ENCODE measurements at regions not wholly inside any gene's neighbourhood (a gene's known extent, or its start where the extent isn't known, plus 50 kb on each side); places are given as distances from the start of the nearest gene placed in this dataset.

DNA sequence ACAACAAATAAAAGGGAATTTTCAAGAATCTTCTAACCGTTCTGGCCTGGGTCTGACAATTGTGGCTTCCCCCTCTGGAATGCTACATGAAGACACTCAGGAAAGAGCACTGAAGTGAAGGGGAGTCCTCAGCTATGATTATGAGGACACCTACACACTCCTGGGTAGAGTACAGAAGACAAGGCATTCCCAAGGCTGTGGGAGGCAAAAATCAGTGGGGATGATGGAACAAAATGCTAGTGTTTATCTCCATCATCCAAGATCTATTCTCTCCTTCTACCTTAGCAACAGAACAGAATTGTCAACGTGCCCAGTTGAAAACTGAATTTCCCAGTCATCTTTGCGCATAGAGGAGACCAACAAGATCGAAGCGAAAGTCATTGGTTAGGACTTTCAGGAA lies 130.1 kb upstream of the LARP1 start:
- Mint-ChIP-seq H3K9me3 (no peaks in the 10 kb centered on the region), H3K36me3 (ENCODE audit: low read depth) (no peaks in the 10 kb centered on the region), H3K27me3 (no peaks in the 10 kb centered on the region), H3K4me1 (no peaks in the 10 kb centered on the region), H3K4me3 (no peak overlapping the region), H3K27ac (no peak overlapping the region)
- ChIA-PET CTCF (interaction anchor here (1.0 kb wide), 1 partner anchor 26 kb away, joined by 3 read pairs; no protein-coding TSS in a partner anchor), POLR2A (no interaction called here)
- ATAC-seq (ENCODE audit: low read depth) (no peak), DNase-seq (no peak)
- intact Hi-C loops (cut with micrococcal nuclease) = no loop called here
- TF ChIP-seq, protein P1, sequence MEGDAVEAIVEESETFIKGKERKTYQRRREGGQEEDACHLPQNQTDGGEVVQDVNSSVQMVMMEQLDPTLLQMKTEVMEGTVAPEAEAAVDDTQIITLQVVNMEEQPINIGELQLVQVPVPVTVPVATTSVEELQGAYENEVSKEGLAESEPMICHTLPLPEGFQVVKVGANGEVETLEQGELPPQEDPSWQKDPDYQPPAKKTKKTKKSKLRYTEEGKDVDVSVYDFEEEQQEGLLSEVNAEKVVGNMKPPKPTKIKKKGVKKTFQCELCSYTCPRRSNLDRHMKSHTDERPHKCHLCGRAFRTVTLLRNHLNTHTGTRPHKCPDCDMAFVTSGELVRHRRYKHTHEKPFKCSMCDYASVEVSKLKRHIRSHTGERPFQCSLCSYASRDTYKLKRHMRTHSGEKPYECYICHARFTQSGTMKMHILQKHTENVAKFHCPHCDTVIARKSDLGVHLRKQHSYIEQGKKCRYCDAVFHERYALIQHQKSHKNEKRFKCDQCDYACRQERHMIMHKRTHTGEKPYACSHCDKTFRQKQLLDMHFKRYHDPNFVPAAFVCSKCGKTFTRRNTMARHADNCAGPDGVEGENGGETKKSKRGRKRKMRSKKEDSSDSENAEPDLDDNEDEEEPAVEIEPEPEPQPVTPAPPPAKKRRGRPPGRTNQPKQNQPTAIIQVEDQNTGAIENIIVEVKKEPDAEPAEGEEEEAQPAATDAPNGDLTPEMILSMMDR (IDR thresholded peaks at IDR 0.05) = no peak

GRCh38 chr5:154624341-154624740 lies 130.8 kb upstream of the LARP1 start:
- Mint-ChIP-seq H3K27me3 (no peaks in the 10 kb centered on the region), H3K27ac (no peak overlapping the region), H3K36me3 (ENCODE audit: low read depth) (no peaks in the 10 kb centered on the region), H3K4me1 (no peaks in the 10 kb centered on the region), H3K9me3 (no peaks in the 10 kb centered on the region), H3K4me3 (no peak overlapping the region)
- TF ChIP-seq, protein P1 (IDR thresholded peaks at IDR 0.05) = no peak
- DNase-seq (no peak), ATAC-seq (ENCODE audit: low read depth) (no peak)
- intact Hi-C loops (cut with micrococcal nuclease) = no loop called here
- POLR2A ChIA-PET = no interaction called here
- CTCF ChIA-PET = no interaction called here

DNA sequence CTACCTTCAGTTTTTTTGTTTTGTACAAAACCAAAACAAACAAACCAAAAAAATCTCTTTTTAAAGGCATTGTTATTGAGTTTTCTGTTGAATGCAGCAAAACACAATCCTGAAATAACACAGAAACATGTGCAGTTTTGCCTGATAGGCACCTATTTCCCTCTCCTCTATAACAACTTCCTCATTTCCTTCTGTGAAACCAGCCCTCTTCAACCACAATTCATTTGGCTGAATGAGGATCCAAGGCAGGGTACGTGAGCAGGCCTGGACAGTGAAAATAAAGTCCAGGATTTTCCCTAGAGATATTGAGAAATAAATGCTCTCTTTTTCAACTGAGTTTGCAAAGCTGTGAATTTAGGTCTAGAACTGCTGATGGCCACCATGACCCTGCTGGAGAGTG lies 134.8 kb upstream of the LARP1 start:
- no peak for DNase-seq
- ATAC-seq (ENCODE audit: low read depth) = no peak
- ChIA-PET POLR2A (no interaction called here), CTCF (no interaction called here)
- H3K4me3 Mint-ChIP-seq = no peak overlapping the region
- H3K4me1 Mint-ChIP-seq = no peaks in the 10 kb centered on the region
- H3K36me3 Mint-ChIP-seq (ENCODE audit: low read depth) = no peaks in the 10 kb centered on the region
- TF ChIP-seq, protein P1 (IDR thresholded peaks at IDR 0.05) = no peak
- no peak overlapping the region for H3K27ac Mint-ChIP-seq
- intact Hi-C loops (cut with micrococcal nuclease) = no loop called here
- H3K27me3 Mint-ChIP-seq = peaks cover 3% of the 10 kb centered on the region
- no peaks in the 10 kb centered on the region for H3K9me3 Mint-ChIP-seq

GRCh38 chr5:154618696-154619095 lies 136.5 kb upstream of the LARP1 start:
- Mint-ChIP-seq H3K27ac (no peak overlapping the region), H3K4me1 (no peaks in the 10 kb centered on the region), H3K27me3 (peaks cover 14% of the 10 kb centered on the region), H3K4me3 (no peak overlapping the region), H3K36me3 (ENCODE audit: low read depth) (no peaks in the 10 kb centered on the region), H3K9me3 (no peaks in the 10 kb centered on the region)
- CTCF ChIA-PET = no interaction called here
- TF ChIP-seq, protein P1 (IDR thresholded peaks at IDR 0.05) = no peak
- DNase-seq (no peak), ATAC-seq (ENCODE audit: low read depth) (no peak)
- POLR2A ChIA-PET = no interaction called here
- intact Hi-C loops (cut with micrococcal nuclease) = loop anchor here (10.0 kb wide), 1 partner anchor 644 kb away; no protein-coding TSS in a partner anchor

GRCh38 chr5:154614595-154614994 lies 136.6 kb upstream of the HAND1 start:
- intact Hi-C loops (cut with micrococcal nuclease) = loop anchor here (10.0 kb wide), 1 partner anchor 640 kb away; no protein-coding TSS in a partner anchor
- peaks cover 30% of the 10 kb centered on the region for H3K27me3 Mint-ChIP-seq
- peaks cover 16% of the 10 kb centered on the region for H3K4me1 Mint-ChIP-seq

More at GRCh38 chr5:154614595-154614994, 136.6 kb upstream of the HAND1 start:
- no peak for ATAC-seq (ENCODE audit: low read depth)
- CTCF ChIA-PET = no interaction called here
- Mint-ChIP-seq H3K36me3 (ENCODE audit: low read depth) (no peaks in the 10 kb centered on the region), H3K4me3 (no peak overlapping the region), H3K27ac (no peak overlapping the region), H3K9me3 (no peaks in the 10 kb centered on the region)
- POLR2A ChIA-PET = no interaction called here
- DNase-seq = no peak
- TF ChIP-seq, protein P1 (IDR thresholded peaks at IDR 0.05) = no peak

All from activated B cell treated with CpG ODN at 0.5 μM for 24 hours (primary cell).